GM12878 (cell line): ENCODE measurements at regions not wholly inside any gene's neighbourhood (a gene's known extent, or its start where the extent isn't known, plus 50 kb on each side); places are given as distances from the start of the nearest gene placed in this dataset.

Experiments
- ATAC-seq: fragments of 200-7000 bp; cut with Tn5 transposase; 3 replicates; pipeline ENCODE4 v1.9.1; 2020; ENCODE audit warnings: mild to moderate bottlenecking, moderate library complexity
- BruUV-seq: library from RNA; stranded (reverse); fragments of 400-500 nt; replicated peaks from 2 replicates; lab custom pipeline; 2021; lab: Mats Ljungman, UMichigan
- CTCF ChIA-PET: fragments of 300-600 bp; sonication (Branson Sonifier 250); formaldehyde crosslinking; extraction: SDS; loops from one replicate; lab custom pipeline; 2021; ENCODE audit warnings: inconsistent platforms; lab: Yijun Ruan, JAX
- POLR2A ChIA-PET: fragments of 350-600 bp; formaldehyde crosslinking; extraction: SDS; loops from one replicate; lab custom pipeline; 2021; ENCODE audit warnings: inconsistent platforms; lab: Charles Lee
- RAD21 ChIA-PET: fragments of 300-600 bp; sonication (Branson Sonifier 250); formaldehyde crosslinking; loops from one replicate; lab custom pipeline; 2023; ENCODE audit warnings: antibody characterized with exemption; ENCODE audit not compliant: unreplicated experiment; lab: Charles Lee
- SMC1A ChIA-PET: fragments of 300-600 bp; sonication (Branson Sonifier 250); formaldehyde crosslinking; loops from one replicate; lab custom pipeline; 2023; ENCODE audit not compliant: unreplicated experiment, uncharacterized antibody; lab: Charles Lee
- DNase-seq: peaks from one replicate; pipeline ENCODE4 v3.0.0-alpha.2; 2011; ENCODE audit warnings: low read depth, low spot score
- FAIRE-seq: peaks from 3 replicates; lab custom pipeline; 2011; peaks lifted over from hg19 to GRCh38; lab: Jason Lieb, UNC
- H2AFZ ChIP-seq: 2 replicates; pipeline ENCODE4 v1.6.0; 2011; ENCODE audit warnings: low read depth, low read length, control low read depth; ENCODE audit not compliant: control insufficient read depth
- H3K27ac ChIP-seq: 2 replicates; pipeline ENCODE4 v1.5.1; 2011; ENCODE audit warnings: control low read depth; ENCODE audit not compliant: control insufficient read depth, insufficient read depth
- H3K27me3 ChIP-seq, 2 experiments: replicated peaks in 1 of 2; 2 replicates each; pipeline versions ENCODE4 v1.6.0 to v1.6.1; 2011; ENCODE audit warnings: low read length in 1 of 2; ENCODE audit not compliant: control insufficient read depth in 2 of 2, insufficient read depth in 2 of 2
- H3K36me3 ChIP-seq, 2 experiments: 2 replicates each; pipeline ENCODE4 v1.5.1; 2011; ENCODE audit warnings: low read length in 1 of 2; ENCODE audit not compliant: control insufficient read depth in 2 of 2, insufficient read depth in 2 of 2
- H3K4me1 ChIP-seq: 2 replicates; pipeline ENCODE4 v1.6.1; 2011; ENCODE audit warnings: mild to moderate bottlenecking, low read length, moderate library complexity, mixed read lengths; ENCODE audit not compliant: control insufficient read depth, insufficient read depth
- H3K4me2 ChIP-seq: 2 replicates; pipeline ENCODE4 v1.6.0; 2011; ENCODE audit warnings: control low read depth; ENCODE audit not compliant: control insufficient read depth, insufficient read depth
- H3K4me3 ChIP-seq: fragments of 200-600 bp; sonication (generic); 2 replicates; pipeline ENCODE4 v1.5.1; 2016
- H3K79me2 ChIP-seq: 2 replicates; pipeline ENCODE4 v1.6.0; 2011; ENCODE audit warnings: low read length; ENCODE audit not compliant: control insufficient read depth, insufficient read depth
- H3K9ac ChIP-seq: 2 replicates; pipeline ENCODE4 v1.8.0; 2011; ENCODE audit warnings: low read length, control low read depth, mixed read lengths; ENCODE audit not compliant: control insufficient read depth, insufficient read depth
- H3K9me3 ChIP-seq: replicated peaks from 3 replicates; pipeline ENCODE4 v1.5.1; 2011; ENCODE audit warnings: mild to moderate bottlenecking, low read length; ENCODE audit not compliant: control insufficient read depth, insufficient read depth
- H4K20me1 ChIP-seq: 2 replicates; pipeline ENCODE4 v1.6.0; 2011; ENCODE audit not compliant: control insufficient read depth, insufficient read depth
- ATF3 ChIP-seq: IDR thresholded peaks from 2 replicates; pipeline ENCODE4 v1.6.1; 2011; ENCODE audit warnings: low read depth, mild to moderate bottlenecking, low read length, moderate library complexity, borderline replicate concordance; ENCODE audit errors: extremely low read depth
- BMI1 ChIP-seq: fragments of 450-650 bp; IDR thresholded peaks from 2 replicates; pipeline ENCODE4 v1.6.1; 2016; ENCODE audit warnings: mild to moderate bottlenecking, moderate library complexity, borderline replicate concordance
- CHD2 ChIP-seq: IDR thresholded peaks from 2 replicates; pipeline ENCODE4 v1.6.1; 2011; ENCODE audit warnings: low read depth, low read length, improper control_type of control experiment, borderline replicate concordance
- ELK1 ChIP-seq: IDR thresholded peaks from 2 replicates; pipeline ENCODE4 v1.6.1; 2012; ENCODE audit warnings: low read depth, low read length, improper control_type of control experiment
- EP300 ChIP-seq, 2 experiments: fragments of 150-350 bp in 1 of 2; IDR thresholded peaks; 2 replicates each; pipeline ENCODE4 v1.6.1; 2011 to 2012; ENCODE audit warnings: low read depth in 2 of 2, low read length in 2 of 2, borderline replicate concordance in 1 of 2, improper control_type of control experiment in 1 of 2, inconsistent platforms in 1 of 2; ENCODE audit not compliant: control insufficient read depth in 1 of 2
- FOXK2 ChIP-seq: fragments of 450-650 bp; IDR thresholded peaks from 2 replicates; pipeline ENCODE4 v1.6.1; 2017; ENCODE audit warnings: mild to moderate bottlenecking, moderate library complexity
- HDGF ChIP-seq: fragments of 450-650 bp; IDR thresholded peaks from 2 replicates; pipeline ENCODE4 v1.6.1; 2016; ENCODE audit warnings: antibody characterized with exemption
- IRF5 ChIP-seq: fragments of 450-650 bp; IDR thresholded peaks from 2 replicates; pipeline ENCODE4 v1.6.1; 2017; ENCODE audit warnings: borderline replicate concordance
- RCOR1 ChIP-seq: conservative IDR thresholded peaks from 2 replicates; pipeline ENCODE4 v1.6.1; 2012; ENCODE audit warnings: low read depth, low read length, improper control_type of control experiment
- SKIL ChIP-seq: fragments of 450-650 bp; IDR thresholded peaks from 2 replicates; pipeline ENCODE4 v1.6.1; 2017; ENCODE audit warnings: mild to moderate bottlenecking, low read depth, inconsistent platforms; ENCODE audit not compliant: poor library complexity, severe bottlenecking
- TAF1 ChIP-seq: IDR thresholded peaks from 2 replicates; pipeline ENCODE4 v1.6.1; 2011; ENCODE audit warnings: mild to moderate bottlenecking, low read depth, low read length, borderline replicate concordance
- YY1 ChIP-seq: IDR thresholded peaks from 2 replicates; pipeline ENCODE4 v1.6.1; 2011; ENCODE audit warnings: low read depth, mild to moderate bottlenecking, low read length
- WGBS: methylation state at CpG from one replicate; pipeline ENCODE4 v1.1.6; 2016; ENCODE audit warnings: low lambda C conversion rate; ENCODE audit not compliant: insufficient replicate concordance, insufficient coverage; ENCODE audit errors: missing lambda C conversion rate; 5-methylcytosine and 5-hydroxymethylcytosine counted together
- in situ Hi-C: fragments of 300-500 bp; cut with MboI; formaldehyde crosslinking; loops from 9 replicates; pipeline ENCODE4 v1.14.3; 2018; ENCODE audit warnings: mixed read lengths
- intact Hi-C: fragments of 100-400 bp; cut with micrococcal nuclease; formaldehyde crosslinking; loops from one replicate; pipeline ENCODE4 v1.14.2; 2022; ENCODE audit not compliant: unreplicated experiment

- 62% methylated on average over 15 of the region's 16 CpGs for WGBS
- DNase-seq = no peak
- H3K27me3 ChIP-seq = no peaks in the 10 kb centered on the region
- ChIA-PET RAD21 (no interaction called here), POLR2A (no interaction called here), CTCF (no interaction called here), SMC1A (no interaction called here)
- in situ Hi-C loops (no loop called here), intact Hi-C loops (no loop called here)
- H3K27ac ChIP-seq = no peak overlapping the region
- no peak overlapping the region for H3K4me3 ChIP-seq
- no peak overlapping the region for H3K9ac ChIP-seq
- no peak for ATAC-seq
- H3K9me3 ChIP-seq = no peaks in the 10 kb centered on the region
- BruUV-seq = no TSS peak
- H3K4me2 ChIP-seq = no peak overlapping the region
- no peaks in the 10 kb centered on the region for H4K20me1 ChIP-seq
- no peaks in the 10 kb centered on the region for H3K4me1 ChIP-seq
- TF ChIP-seq ELK1 = no peak
- TF ChIP-seq YY1 = no peak
- TF ChIP-seq BMI1 = no peak
- TF ChIP-seq TAF1 = no peak
- no peak for TF ChIP-seq EP300 (IDR thresholded peaks at IDR 0.05; ENCODE audit: borderline replicate concordance in 1 of 2, control insufficient read depth in 1 of 2, low read depth in 2 of 2, low read length in 2 of 2)
- no peak for TF ChIP-seq IRF5
- no peak for TF ChIP-seq SKIL
- TF ChIP-seq HDGF = no peak
- TF ChIP-seq RCOR1 = no peak
- no peak for TF ChIP-seq CHD2
- no peak for TF ChIP-seq FOXK2
- no peak for TF ChIP-seq ATF3
- H2AFZ ChIP-seq = no peak overlapping the region
- no peaks in the 10 kb centered on the region for H3K36me3 ChIP-seq
- H3K79me2 ChIP-seq = no peaks in the 10 kb centered on the region
- FAIRE-seq = no peak
Observed at GRCh38 chr5:27561408-27561807, 523.0 kb upstream of the CDH9 start.
